Ishikawa (cell line): ENCODE measurements at regions not wholly inside any gene's neighbourhood (a gene's known extent, or its start where the extent isn't known, plus 50 kb on each side); places are given as distances from the start of the nearest gene placed in this dataset.

Experiments
- CEBPB ChIP-seq: IDR thresholded peaks from 2 replicates; pipeline ENCODE4 v1.6.1; 2012
- CREB1 ChIP-seq: IDR thresholded peaks from 2 replicates; pipeline ENCODE4 v1.6.1; 2012; ENCODE audit warnings: low read depth
- EGR1 ChIP-seq: IDR thresholded peaks from 2 replicates; pipeline ENCODE4 v1.6.1; 2012
- EP300 ChIP-seq: IDR thresholded peaks from 2 replicates; pipeline ENCODE4 v1.6.1; 2012; ENCODE audit warnings: borderline replicate concordance
- FOXM1 ChIP-seq: IDR thresholded peaks from 2 replicates; pipeline ENCODE4 v1.6.1; 2012; ENCODE audit warnings: low read depth, borderline replicate concordance
- NFIC ChIP-seq: IDR thresholded peaks from 2 replicates; pipeline ENCODE4 v1.6.1; 2012
- RAD21 ChIP-seq: IDR thresholded peaks from 2 replicates; pipeline ENCODE4 v1.6.1; 2012; ENCODE audit warnings: low read depth
- TAF1 ChIP-seq: IDR thresholded peaks from 2 replicates; pipeline ENCODE4 v1.6.1; 2012; ENCODE audit warnings: low read depth, mild to moderate bottlenecking
- TCF12 ChIP-seq: IDR thresholded peaks from 2 replicates; pipeline ENCODE4 v1.6.1; 2012; ENCODE audit warnings: low read depth
- TEAD4 ChIP-seq: IDR thresholded peaks from 2 replicates; pipeline ENCODE4 v1.6.1; 2012
- YY1 ChIP-seq: IDR thresholded peaks from 2 replicates; pipeline ENCODE4 v1.6.1; 2012; ENCODE audit warnings: low read depth
- ZBTB7A ChIP-seq: IDR thresholded peaks from 2 replicates; pipeline ENCODE4 v1.6.1; 2012; ENCODE audit warnings: low read depth
- TF ChIP-seq, protein P1 (sequence below): IDR thresholded peaks from 2 replicates; pipeline ENCODE4 v1.6.1; 2012; ENCODE audit warnings: low read depth, mild to moderate bottlenecking
- TF ChIP-seq, protein P2 (sequence below): IDR thresholded peaks from 2 replicates; pipeline ENCODE4 v1.6.1; 2012
- TF ChIP-seq, protein P3 (sequence below): IDR thresholded peaks from 2 replicates; pipeline ENCODE4 v1.6.1; 2012

DNA sequence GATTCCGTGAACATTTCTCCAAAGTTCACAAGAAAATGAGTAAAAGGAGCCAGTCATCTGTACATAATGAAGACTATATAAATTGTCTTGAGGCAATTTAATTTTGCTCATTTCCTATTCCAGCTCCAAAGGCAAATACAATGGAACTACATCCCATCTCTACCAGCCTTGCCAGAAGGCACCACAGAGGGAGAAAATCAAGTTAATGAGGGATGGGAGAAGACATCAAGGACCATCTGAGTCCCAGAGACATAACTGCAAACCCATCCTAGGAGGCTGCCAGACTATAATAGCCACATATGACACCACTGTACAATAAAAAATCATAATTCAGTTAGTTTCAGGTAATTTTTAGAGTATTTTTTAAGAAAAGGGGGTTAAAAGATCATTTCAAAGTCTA is 136.3 kb upstream of the RGMB start:
- TF ChIP-seq EP300 (no peak), TAF1 (no peak), RAD21 (no peak)

DNA sequence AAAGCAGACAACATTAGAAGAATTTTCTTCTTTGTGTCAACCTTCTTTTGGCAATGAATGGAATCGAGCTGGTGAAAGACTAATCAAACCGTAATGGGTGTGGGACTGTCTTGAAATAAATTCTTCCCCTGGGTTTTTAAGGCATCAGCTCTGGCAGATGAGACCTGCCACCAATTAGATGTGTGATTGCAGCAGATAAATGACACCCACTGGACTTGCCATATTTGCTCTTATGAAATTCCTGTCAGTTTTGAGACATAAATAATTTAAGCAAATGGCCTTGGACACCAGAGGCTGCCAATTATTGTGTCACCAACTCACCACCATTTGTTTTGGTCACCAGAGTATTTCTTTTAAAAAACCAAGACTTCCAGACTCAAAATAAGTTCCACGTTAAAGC is 135.9 kb upstream of the RGMB start:
- TF ChIP-seq CEBPB = no peak
- no peak for TF ChIP-seq YY1
- TF ChIP-seq TEAD4 = no peak
- no peak for TF ChIP-seq NFIC
- TF ChIP-seq, protein P1, sequence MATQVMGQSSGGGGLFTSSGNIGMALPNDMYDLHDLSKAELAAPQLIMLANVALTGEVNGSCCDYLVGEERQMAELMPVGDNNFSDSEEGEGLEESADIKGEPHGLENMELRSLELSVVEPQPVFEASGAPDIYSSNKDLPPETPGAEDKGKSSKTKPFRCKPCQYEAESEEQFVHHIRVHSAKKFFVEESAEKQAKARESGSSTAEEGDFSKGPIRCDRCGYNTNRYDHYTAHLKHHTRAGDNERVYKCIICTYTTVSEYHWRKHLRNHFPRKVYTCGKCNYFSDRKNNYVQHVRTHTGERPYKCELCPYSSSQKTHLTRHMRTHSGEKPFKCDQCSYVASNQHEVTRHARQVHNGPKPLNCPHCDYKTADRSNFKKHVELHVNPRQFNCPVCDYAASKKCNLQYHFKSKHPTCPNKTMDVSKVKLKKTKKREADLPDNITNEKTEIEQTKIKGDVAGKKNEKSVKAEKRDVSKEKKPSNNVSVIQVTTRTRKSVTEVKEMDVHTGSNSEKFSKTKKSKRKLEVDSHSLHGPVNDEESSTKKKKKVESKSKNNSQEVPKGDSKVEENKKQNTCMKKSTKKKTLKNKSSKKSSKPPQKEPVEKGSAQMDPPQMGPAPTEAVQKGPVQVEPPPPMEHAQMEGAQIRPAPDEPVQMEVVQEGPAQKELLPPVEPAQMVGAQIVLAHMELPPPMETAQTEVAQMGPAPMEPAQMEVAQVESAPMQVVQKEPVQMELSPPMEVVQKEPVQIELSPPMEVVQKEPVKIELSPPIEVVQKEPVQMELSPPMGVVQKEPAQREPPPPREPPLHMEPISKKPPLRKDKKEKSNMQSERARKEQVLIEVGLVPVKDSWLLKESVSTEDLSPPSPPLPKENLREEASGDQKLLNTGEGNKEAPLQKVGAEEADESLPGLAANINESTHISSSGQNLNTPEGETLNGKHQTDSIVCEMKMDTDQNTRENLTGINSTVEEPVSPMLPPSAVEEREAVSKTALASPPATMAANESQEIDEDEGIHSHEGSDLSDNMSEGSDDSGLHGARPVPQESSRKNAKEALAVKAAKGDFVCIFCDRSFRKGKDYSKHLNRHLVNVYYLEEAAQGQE = no peak
- no peak for TF ChIP-seq EGR1
- TF ChIP-seq EP300 = no peak
- TF ChIP-seq, protein P2, sequence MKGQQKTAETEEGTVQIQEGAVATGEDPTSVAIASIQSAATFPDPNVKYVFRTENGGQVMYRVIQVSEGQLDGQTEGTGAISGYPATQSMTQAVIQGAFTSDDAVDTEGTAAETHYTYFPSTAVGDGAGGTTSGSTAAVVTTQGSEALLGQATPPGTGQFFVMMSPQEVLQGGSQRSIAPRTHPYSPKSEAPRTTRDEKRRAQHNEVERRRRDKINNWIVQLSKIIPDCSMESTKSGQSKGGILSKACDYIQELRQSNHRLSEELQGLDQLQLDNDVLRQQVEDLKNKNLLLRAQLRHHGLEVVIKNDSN = no peak
- no peak for TF ChIP-seq ZBTB7A
- no peak for TF ChIP-seq TCF12
- TF ChIP-seq, protein P3, sequence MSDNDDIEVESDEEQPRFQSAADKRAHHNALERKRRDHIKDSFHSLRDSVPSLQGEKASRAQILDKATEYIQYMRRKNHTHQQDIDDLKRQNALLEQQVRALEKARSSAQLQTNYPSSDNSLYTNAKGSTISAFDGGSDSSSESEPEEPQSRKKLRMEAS = no peak
- TF ChIP-seq FOXM1 = no peak
- no peak for TF ChIP-seq TAF1
- no peak for TF ChIP-seq RAD21
- TF ChIP-seq CREB1 = no peak

DNA sequence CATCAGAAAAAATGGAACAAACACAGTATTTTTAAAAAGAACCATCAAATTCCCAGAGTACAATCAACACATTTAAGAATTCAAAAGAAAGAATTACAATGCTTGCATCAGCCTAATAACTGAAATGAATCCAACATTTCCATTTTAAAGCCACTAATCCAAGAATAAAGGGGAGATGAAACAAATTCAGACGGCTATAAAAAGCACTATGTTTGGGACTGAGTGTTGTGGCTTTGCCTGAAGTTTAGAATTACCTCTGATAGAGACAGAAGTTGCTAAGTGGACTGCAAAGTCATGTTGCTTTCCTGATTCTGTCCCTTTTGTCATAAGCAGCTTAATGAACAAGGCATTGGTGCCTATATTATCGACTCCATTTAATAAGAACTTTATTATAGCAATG is 135.4 kb upstream of the RGMB start:
- TF ChIP-seq EGR1 (no peak), NFIC (no peak), YY1 (no peak), EP300 (no peak), TCF12 (no peak), FOXM1 (no peak), CREB1 (no peak), CEBPB (no peak), RAD21 (no peak), ZBTB7A (no peak), TAF1 (no peak)
- TF ChIP-seq, protein P1 = no peak
- TF ChIP-seq, protein P3 = no peak

DNA sequence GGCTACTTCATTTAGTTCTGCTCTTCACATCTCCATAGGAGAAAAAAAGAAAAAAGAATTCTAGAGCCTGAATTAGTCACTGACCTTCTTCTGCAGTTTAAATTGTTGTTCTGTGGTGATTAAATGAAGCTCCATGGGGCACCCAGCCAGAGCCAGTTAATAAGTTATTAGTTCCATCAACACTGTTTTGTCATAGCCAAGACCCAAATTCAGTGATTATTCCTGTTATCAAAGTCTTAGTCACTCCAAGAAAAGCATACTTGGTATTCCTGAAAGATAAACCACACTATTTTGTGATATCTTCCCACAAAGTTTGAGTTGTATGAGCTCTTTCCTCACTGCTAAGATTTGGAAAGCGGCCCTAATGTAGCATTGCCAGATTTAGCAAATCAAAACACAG is 134.8 kb upstream of the RGMB start:
- TF ChIP-seq TCF12 (no peak), TAF1 (no peak), RAD21 (no peak), EP300 (no peak), TEAD4 (no peak), EGR1 (no peak), FOXM1 (no peak)
- TF ChIP-seq, protein P3 = no peak

DNA sequence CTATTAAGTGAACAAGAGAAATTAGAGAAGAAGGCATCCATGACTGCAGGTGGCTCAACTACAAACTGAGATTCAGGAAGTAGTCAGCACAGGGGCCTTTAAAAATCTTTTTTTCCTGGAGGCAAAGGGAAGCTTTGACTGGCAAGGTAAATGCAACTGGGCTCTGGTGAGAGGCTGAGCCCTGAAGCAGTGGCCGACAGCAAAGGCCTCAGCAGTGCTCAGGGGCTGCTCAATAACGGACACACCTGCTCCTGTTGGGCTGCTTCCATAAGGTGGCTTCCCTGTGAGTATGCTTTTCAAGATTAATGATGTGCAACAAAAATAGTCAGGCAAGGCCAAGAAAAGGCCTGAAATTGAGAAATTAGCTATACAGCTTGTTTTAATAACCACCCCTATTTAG is 134.2 kb upstream of the RGMB start:
- TF ChIP-seq RAD21 = no peak
- TF ChIP-seq ZBTB7A = no peak
- no peak for TF ChIP-seq CREB1

DNA sequence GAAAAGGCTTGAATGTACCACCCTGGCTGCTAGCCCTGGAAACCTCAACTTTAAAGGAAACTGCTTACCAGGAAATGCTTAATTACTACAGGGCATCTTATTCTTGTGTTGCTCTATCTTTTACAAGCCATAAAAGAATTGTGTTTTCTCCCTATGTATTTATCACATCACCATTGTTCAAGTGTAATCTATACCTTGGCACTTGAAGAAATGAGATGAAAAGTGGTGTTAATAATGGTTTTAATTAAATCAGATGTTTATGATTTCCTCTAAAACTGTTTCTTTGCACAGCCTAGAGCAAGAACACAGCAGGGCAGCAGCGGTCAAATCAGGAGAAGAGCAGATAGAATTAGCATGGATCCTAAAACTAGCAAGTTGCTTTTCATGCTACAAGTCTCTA is 131.8 kb upstream of the RGMB start:
- TF ChIP-seq ZBTB7A (no peak), FOXM1 (no peak), TCF12 (no peak), CEBPB (no peak), RAD21 (no peak), NFIC (no peak), EGR1 (no peak), TEAD4 (no peak), CREB1 (no peak), TAF1 (no peak), EP300 (no peak)
- TF ChIP-seq, protein P1 = no peak
- TF ChIP-seq, protein P3 = no peak
- TF ChIP-seq, protein P2 = no peak
